ENCODE measurements at regions not wholly inside any gene's neighbourhood (a gene's known extent, or its start where the extent isn't known, plus 50 kb on each side); places are given as distances from the start of the nearest gene placed in this dataset.

DNA sequence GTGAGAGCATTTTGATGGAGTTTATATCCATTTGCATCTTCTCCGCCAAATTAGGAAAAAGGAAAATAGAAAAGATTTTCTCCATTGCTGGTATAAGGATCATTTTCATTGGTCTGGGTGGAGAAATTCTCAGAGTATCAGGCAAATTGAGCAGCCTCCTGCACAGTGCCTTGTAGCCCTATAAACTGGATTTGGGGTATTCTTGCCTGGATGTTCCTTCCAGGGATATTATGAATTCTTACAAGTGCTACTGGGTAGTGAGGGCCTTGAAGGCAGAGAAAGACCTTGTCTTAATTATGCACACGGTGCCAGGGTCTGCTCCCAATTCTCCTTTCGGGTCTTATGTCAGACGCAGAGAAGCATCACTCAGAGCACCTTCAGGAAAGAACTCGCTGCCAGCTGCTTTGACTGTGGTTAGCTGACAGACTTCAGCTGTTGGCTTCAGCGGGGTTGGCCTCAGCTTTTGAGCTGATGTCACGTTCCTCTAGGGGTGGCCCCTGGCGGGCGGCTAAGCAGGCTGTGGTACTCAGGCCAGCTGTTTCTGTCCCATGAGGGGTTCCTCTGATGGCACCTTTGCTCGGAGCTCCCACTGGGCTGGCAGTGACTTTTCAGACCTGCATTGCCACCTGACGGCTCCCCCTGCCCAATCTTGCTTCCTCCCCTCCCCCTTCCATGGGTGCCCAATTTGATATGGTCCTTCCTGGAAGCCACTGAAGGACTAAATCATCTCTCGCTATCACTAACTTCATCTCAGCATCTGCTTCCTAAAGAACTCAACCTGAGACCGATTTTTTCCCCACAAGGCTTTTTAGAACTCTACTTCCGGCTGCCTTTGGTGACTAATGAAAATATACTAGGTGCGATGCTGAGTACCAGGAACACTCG lies 519.5 kb downstream of the BCOR start:
- Histone ChIP-seq H4K20me1 (ENCODE audit: insufficient read depth, low read length) (no peaks in the 10 kb centered on the region), H3K36me3 (replicated peaks; ENCODE audit: low read depth, low read length) (no peaks in the 10 kb centered on the region), H3K27ac (ENCODE audit: low read length) (peak overlapping the region; percentile 68), H3K4me3 (ENCODE audit: low read length) (peak overlapping the region; percentile 65), H3K9ac (ENCODE audit: low read length) (peak overlapping the region; percentile 16; the same call in 1 of the 2 replicates), H2AFZ (ENCODE audit: low read depth, low read length) (no peak overlapping the region), H3K4me1 (ENCODE audit: low read length) (peaks cover 30% of the 10 kb centered on the region), H3K9me3 (ENCODE audit: insufficient read depth, low read length) (no peaks in the 10 kb centered on the region), H3K79me2 (ENCODE audit: low read length) (no peaks in the 10 kb centered on the region), H3K4me2 (ENCODE audit: low read length) (peak overlapping the region; percentile 89), H3K27me3 (ENCODE audit: low read depth, low read length) (peaks cover 12% of the 10 kb centered on the region)
- TF ChIP-seq, protein P1, sequence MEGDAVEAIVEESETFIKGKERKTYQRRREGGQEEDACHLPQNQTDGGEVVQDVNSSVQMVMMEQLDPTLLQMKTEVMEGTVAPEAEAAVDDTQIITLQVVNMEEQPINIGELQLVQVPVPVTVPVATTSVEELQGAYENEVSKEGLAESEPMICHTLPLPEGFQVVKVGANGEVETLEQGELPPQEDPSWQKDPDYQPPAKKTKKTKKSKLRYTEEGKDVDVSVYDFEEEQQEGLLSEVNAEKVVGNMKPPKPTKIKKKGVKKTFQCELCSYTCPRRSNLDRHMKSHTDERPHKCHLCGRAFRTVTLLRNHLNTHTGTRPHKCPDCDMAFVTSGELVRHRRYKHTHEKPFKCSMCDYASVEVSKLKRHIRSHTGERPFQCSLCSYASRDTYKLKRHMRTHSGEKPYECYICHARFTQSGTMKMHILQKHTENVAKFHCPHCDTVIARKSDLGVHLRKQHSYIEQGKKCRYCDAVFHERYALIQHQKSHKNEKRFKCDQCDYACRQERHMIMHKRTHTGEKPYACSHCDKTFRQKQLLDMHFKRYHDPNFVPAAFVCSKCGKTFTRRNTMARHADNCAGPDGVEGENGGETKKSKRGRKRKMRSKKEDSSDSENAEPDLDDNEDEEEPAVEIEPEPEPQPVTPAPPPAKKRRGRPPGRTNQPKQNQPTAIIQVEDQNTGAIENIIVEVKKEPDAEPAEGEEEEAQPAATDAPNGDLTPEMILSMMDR (IDR thresholded peaks at IDR 0.05; ENCODE audit: low read depth, low read length) = no peak
- TF ChIP-seq EZH2phosphoT487 (IDR thresholded peaks at IDR 0.05; ENCODE audit: low read depth) = no peak

DNA sequence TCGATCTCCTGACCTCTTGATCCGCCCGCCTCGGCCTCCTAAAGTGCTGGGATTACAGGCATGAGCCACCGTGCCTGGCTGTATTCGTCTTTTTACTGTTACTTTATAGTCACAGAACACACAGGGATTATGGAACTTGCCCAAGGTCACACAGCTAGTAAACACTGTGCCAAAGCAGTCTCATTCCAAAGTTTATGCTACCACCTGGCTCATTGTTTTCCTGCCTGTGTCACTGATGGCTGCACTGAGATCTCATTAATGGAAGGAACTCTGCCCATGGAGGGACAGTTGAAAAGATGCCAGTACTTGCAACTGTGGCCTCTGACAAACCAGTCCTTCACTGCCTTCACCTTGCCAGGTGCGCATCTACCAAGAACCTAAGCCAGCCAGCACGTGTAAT lies 517.7 kb downstream of the BCOR start:
- H3K4me3 ChIP-seq (ENCODE audit: low read length) = no peak overlapping the region
- no peak overlapping the region for H2AFZ ChIP-seq (ENCODE audit: low read depth, low read length)
- no peak overlapping the region for H3K9ac ChIP-seq (ENCODE audit: low read length)
- H3K4me2 ChIP-seq (ENCODE audit: low read length) = no peak overlapping the region
- H3K4me1 ChIP-seq (ENCODE audit: low read length) = peaks cover 30% of the 10 kb centered on the region
- no peak for TF ChIP-seq EZH2phosphoT487 (IDR thresholded peaks at IDR 0.05; ENCODE audit: low read depth)
- TF ChIP-seq, protein P1 (IDR thresholded peaks at IDR 0.05; ENCODE audit: low read depth, low read length) = no peak
- H3K79me2 ChIP-seq (ENCODE audit: low read length) = no peaks in the 10 kb centered on the region
- no peaks in the 10 kb centered on the region for H4K20me1 ChIP-seq (ENCODE audit: insufficient read depth, low read length)
- no peak overlapping the region for H3K27ac ChIP-seq (ENCODE audit: low read length)
- peaks cover 12% of the 10 kb centered on the region for H3K27me3 ChIP-seq (ENCODE audit: low read depth, low read length)
- H3K9me3 ChIP-seq (ENCODE audit: insufficient read depth, low read length) = no peaks in the 10 kb centered on the region
- H3K36me3 ChIP-seq (replicated peaks; ENCODE audit: low read depth, low read length) = no peaks in the 10 kb centered on the region

DNA sequence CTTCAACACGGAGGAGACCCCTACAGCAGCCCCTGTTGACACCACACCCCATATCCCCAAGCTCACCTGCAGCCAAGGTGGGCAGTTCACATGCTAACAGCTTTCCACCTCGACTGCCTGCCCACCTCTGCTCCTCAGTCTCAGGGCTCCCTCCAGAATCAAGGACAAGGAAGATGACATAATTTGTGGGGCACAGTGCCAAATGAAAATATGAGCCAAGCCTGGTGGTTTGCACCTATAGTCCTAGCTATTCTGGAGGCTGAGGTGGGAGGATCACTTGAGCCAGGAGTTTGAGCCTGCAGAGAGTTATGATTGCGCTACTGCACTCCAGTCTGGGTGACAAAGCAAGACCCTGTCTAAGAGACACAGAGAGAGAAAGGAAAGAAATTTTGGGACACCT lies 516.3 kb downstream of the BCOR start:
- peaks cover 30% of the 10 kb centered on the region for H3K4me1 ChIP-seq (ENCODE audit: low read length)
- no peak overlapping the region for H3K27ac ChIP-seq (ENCODE audit: low read length)
- no peak overlapping the region for H3K4me3 ChIP-seq (ENCODE audit: low read length)
- no peaks in the 10 kb centered on the region for H3K36me3 ChIP-seq (replicated peaks; ENCODE audit: low read depth, low read length)
- H2AFZ ChIP-seq (ENCODE audit: low read depth, low read length) = no peak overlapping the region
- H3K9ac ChIP-seq (ENCODE audit: low read length) = no peak overlapping the region
- H3K4me2 ChIP-seq (ENCODE audit: low read length) = no peak overlapping the region
- TF ChIP-seq, protein P1 (IDR thresholded peaks at IDR 0.05; ENCODE audit: low read depth, low read length) = no peak
- TF ChIP-seq EZH2phosphoT487 (IDR thresholded peaks at IDR 0.05; ENCODE audit: low read depth) = no peak
- peaks cover 12% of the 10 kb centered on the region for H3K27me3 ChIP-seq (ENCODE audit: low read depth, low read length)
- H3K9me3 ChIP-seq (ENCODE audit: insufficient read depth, low read length) = no peaks in the 10 kb centered on the region
- no peaks in the 10 kb centered on the region for H3K79me2 ChIP-seq (ENCODE audit: low read length)
- no peaks in the 10 kb centered on the region for H4K20me1 ChIP-seq (ENCODE audit: insufficient read depth, low read length)

DNA sequence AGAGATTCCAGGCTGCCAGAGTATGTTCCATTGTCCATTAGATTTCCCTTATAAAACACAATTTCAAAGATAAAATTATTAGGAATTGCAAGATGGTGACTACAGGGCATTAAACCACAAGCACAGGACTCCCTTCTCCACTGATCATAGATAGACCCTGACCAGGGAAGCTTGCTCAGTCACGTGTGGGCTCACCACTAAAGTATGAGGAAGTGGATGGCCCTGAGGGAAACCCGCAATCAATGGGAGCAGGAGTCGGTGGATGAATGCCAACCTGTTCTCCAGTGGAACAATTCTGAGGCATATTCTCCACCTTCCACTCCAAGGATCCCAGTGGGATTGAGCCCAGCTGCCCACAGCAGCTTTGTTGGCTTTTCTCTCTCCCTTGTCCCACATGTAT lies 515.7 kb downstream of the BCOR start:
- H3K36me3 ChIP-seq (replicated peaks; ENCODE audit: low read depth, low read length) = no peaks in the 10 kb centered on the region
- H2AFZ ChIP-seq (ENCODE audit: low read depth, low read length) = no peak overlapping the region
- H3K4me3 ChIP-seq (ENCODE audit: low read length) = no peak overlapping the region
- no peak overlapping the region for H3K4me2 ChIP-seq (ENCODE audit: low read length)
- no peaks in the 10 kb centered on the region for H3K9me3 ChIP-seq (ENCODE audit: insufficient read depth, low read length)
- TF ChIP-seq EZH2phosphoT487 (IDR thresholded peaks at IDR 0.05; ENCODE audit: low read depth) = no peak
- TF ChIP-seq, protein P1 (IDR thresholded peaks at IDR 0.05; ENCODE audit: low read depth, low read length) = no peak
- H3K27ac ChIP-seq (ENCODE audit: low read length) = no peak overlapping the region
- no peaks in the 10 kb centered on the region for H3K79me2 ChIP-seq (ENCODE audit: low read length)
- H3K27me3 ChIP-seq (ENCODE audit: low read depth, low read length) = peaks cover 6% of the 10 kb centered on the region
- no peak overlapping the region for H3K9ac ChIP-seq (ENCODE audit: low read length)
- no peaks in the 10 kb centered on the region for H4K20me1 ChIP-seq (ENCODE audit: insufficient read depth, low read length)
- H3K4me1 ChIP-seq (ENCODE audit: low read length) = peaks cover 30% of the 10 kb centered on the region

Data from OCI-LY3 (cell line).